HL-60 (cell line): ENCODE measurements at regions not wholly inside any gene's neighbourhood (a gene's known extent, or its start where the extent isn't known, plus 50 kb on each side); places are given as distances from the start of the nearest gene placed in this dataset.

Experiments
- DNase-seq, 2 experiments: peaks; one replicate each; pipeline ENCODE4 v3.0.0-alpha.2; 2010 to 2020; ENCODE audit warnings: low read depth in 1 of 2, low spot score in 1 of 2
- H3K27ac ChIP-seq: fragments of 250-450 bp; sonication (Bioruptor Pico); replicated peaks from 2 replicates; pipeline ENCODE4 v1.5.1; 2020; ENCODE audit warnings: mild to moderate bottlenecking, moderate library complexity
- H3K27me3 ChIP-seq: fragments of 250-450 bp; sonication (Bioruptor Pico); 2 replicates; pipeline ENCODE4 v1.5.1; 2021; ENCODE audit warnings: mild to moderate bottlenecking, moderate library complexity; ENCODE audit not compliant: insufficient read depth, poor library complexity, severe bottlenecking
- H3K4me3 ChIP-seq: replicated peaks from 2 replicates; pipeline ENCODE4 v1.5.1; 2011; ENCODE audit warnings: mild to moderate bottlenecking, control low read depth, low read length; ENCODE audit not compliant: insufficient read depth
- CTCF ChIP-seq: IDR thresholded peaks from one replicate; pipeline ENCODE4 v1.5.1; 2011; ENCODE audit warnings: low read length, control low read depth, inconsistent platforms; ENCODE audit not compliant: insufficient read depth
- GABPA ChIP-seq: IDR thresholded peaks from 2 replicates; pipeline ENCODE4 v1.6.1; 2012; ENCODE audit warnings: low read depth
- POLR2AphosphoS5 ChIP-seq: IDR thresholded peaks from 2 replicates; pipeline ENCODE4 v1.6.1; 2012; ENCODE audit warnings: low read depth
- REST ChIP-seq: IDR thresholded peaks from 2 replicates; pipeline ENCODE4 v1.6.1; 2012; ENCODE audit warnings: low read depth; ENCODE audit not compliant: insufficient replicate concordance
- SPI1 ChIP-seq: IDR thresholded peaks from 2 replicates; pipeline ENCODE4 v1.6.1; 2012; ENCODE audit warnings: low read depth, mild to moderate bottlenecking, borderline replicate concordance

GRCh38 chr2:8154270-8154669 is 527.6 kb upstream of the ID2 start:
- no peak for DNase-seq
- H3K27ac ChIP-seq, result no peak overlapping the region
- no peak for TF ChIP-seq SPI1
- no peak for TF ChIP-seq CTCF
- TF ChIP-seq GABPA, result no peak
- TF ChIP-seq POLR2AphosphoS5, result no peak
- no peak for TF ChIP-seq REST
- H3K27me3 ChIP-seq, result no peaks in the 10 kb centered on the region
- H3K4me3 ChIP-seq, result no peak overlapping the region

- no peak overlapping the region for H3K27ac ChIP-seq
- no peak overlapping the region for H3K4me3 ChIP-seq
- no peak for DNase-seq
- no peaks in the 10 kb centered on the region for H3K27me3 ChIP-seq
- TF ChIP-seq GABPA (no peak), CTCF (no peak), REST (no peak)
Observed at GRCh38 chr2:8154936-8155335, 526.9 kb upstream of the ID2 start.

- no peak for DNase-seq
- H3K27me3 ChIP-seq, result no peaks in the 10 kb centered on the region
- TF ChIP-seq GABPA (no peak), SPI1 (no peak), POLR2AphosphoS5 (no peak), REST (no peak), CTCF (no peak)
- no peak overlapping the region for H3K4me3 ChIP-seq
- no peak overlapping the region for H3K27ac ChIP-seq
Observed at GRCh38 chr2:8157621-8158430, 524.0 kb upstream of the ID2 start.
